ENCODE measurements at regions not wholly inside any gene's neighbourhood (a gene's known extent, or its start where the extent isn't known, plus 50 kb on each side); places are given as distances from the start of the nearest gene placed in this dataset.

- TF ChIP-seq CTCF (IDR thresholded peaks at IDR 0.05) = no peak
- no peak for TF ChIP-seq EZH2 (IDR thresholded peaks at IDR 0.05; ENCODE audit: borderline replicate concordance, insufficient read depth, low read depth, low read length, poor library complexity, severe bottlenecking)
Observed at GRCh38 chr5:98319299-98320011, 454.0 kb upstream of the RGMB start.
